ENCODE measurements at regions not wholly inside any gene's neighbourhood (a gene's known extent, or its start where the extent isn't known, plus 50 kb on each side); places are given as distances from the start of the nearest gene placed in this dataset.
"Not testable (repeated sequence)": the region's sequence is repeated elsewhere in the genome, so short reads cannot be mapped to it uniquely, and the experiment has no call there.

GRCh38 chr1:5812295-5812694 lies 179.9 kb downstream of the NPHP4 start:
- DNase-seq: no peak

GRCh38 chr1:5811419-5811818 lies 180.8 kb downstream of the NPHP4 start:
- no peak for DNase-seq

- no peak for DNase-seq
Observed at GRCh38 chr1:5810553-5811270, 181.5 kb downstream of the NPHP4 start.

- DNase-seq: no peak
Observed at GRCh38 chr1:5810131-5810530, 182.1 kb downstream of the NPHP4 start.

GRCh38 chr1:5809207-5809788 lies 182.9 kb downstream of the NPHP4 start:
- no peak for DNase-seq

GRCh38 chr1:5803851-5804250 lies 188.4 kb downstream of the NPHP4 start:
- no peak for DNase-seq

- no peak for DNase-seq
Observed at GRCh38 chr1:5802606-5803005, 189.6 kb downstream of the NPHP4 start.

- DNase-seq: no peak
Observed at GRCh38 chr1:5798904-5799303, 193.3 kb downstream of the NPHP4 start.

- no peak for DNase-seq
Observed at GRCh38 chr1:5798151-5798730, 194.0 kb downstream of the NPHP4 start.

GRCh38 chr1:5796028-5796427 lies 196.2 kb downstream of the NPHP4 start:
- no peak for DNase-seq

- no peak for DNase-seq
Observed at GRCh38 chr1:5794279-5794678, 197.9 kb downstream of the NPHP4 start.

- DNase-seq: no peak
Observed at GRCh38 chr1:5793516-5793915, 198.7 kb downstream of the NPHP4 start.

- DNase-seq: no peak
Observed at GRCh38 chr1:5781079-5781478, 211.1 kb downstream of the NPHP4 start.

GRCh38 chr1:5780324-5780716 lies 211.9 kb downstream of the NPHP4 start:
- no peak for DNase-seq

- no peak for DNase-seq
Observed at GRCh38 chr1:5779608-5780323, 212.5 kb downstream of the NPHP4 start.

GRCh38 chr1:5776035-5776550 lies 216.1 kb downstream of the NPHP4 start:
- DNase-seq: no peak

- no peak for DNase-seq
Observed at GRCh38 chr1:5774019-5774418, 218.2 kb downstream of the NPHP4 start.

GRCh38 chr1:5771788-5772187 lies 220.4 kb downstream of the NPHP4 start:
- DNase-seq: no peak

- DNase-seq: peak; percentile 2 to 37
Observed at GRCh38 chr1:5770981-5771765, 221.1 kb downstream of the NPHP4 start.

- DNase-seq: no peak
Observed at GRCh38 chr1:5769760-5770159, 222.5 kb downstream of the NPHP4 start.

- no peak for DNase-seq
Observed at GRCh38 chr1:5769146-5769545, 223.1 kb downstream of the NPHP4 start.

GRCh38 chr1:5768014-5768413 lies 224.2 kb downstream of the NPHP4 start:
- no peak for DNase-seq

GRCh38 chr1:5766996-5767395 lies 225.2 kb downstream of the NPHP4 start:
- not testable (repeated sequence) for DNase-seq

Measured in bone marrow (tissue), 2 donors.